HEK293 (cell line): ENCODE measurements at regions not wholly inside any gene's neighbourhood (a gene's known extent, or its start where the extent isn't known, plus 50 kb on each side); places are given as distances from the start of the nearest gene placed in this dataset.
A peak's percentile ranks its signal among the peaks of the same experiment; 100 is the strongest.

Experiments
- CTCF ChIA-PET: fragments of 350-600 bp; formaldehyde crosslinking; extraction: SDS; loops from one replicate; lab custom pipeline; 2021; ENCODE audit warnings: antibody characterized with exemption; lab: Yijun Ruan, JAX
- POLR2A ChIA-PET: fragments of 300-600 bp; formaldehyde crosslinking; extraction: SDS; loops from one replicate; lab custom pipeline; 2020; ENCODE audit warnings: antibody characterized with exemption, inconsistent platforms; lab: Yijun Ruan, JAX
- H3K27ac ChIP-seq: fragments of 200-500 bp; sonication (Bioruptor generic); 2 replicates; pipeline ENCODE4 v1.5.1; 2014; ENCODE audit warnings: low read depth, low read length, control low read depth, inconsistent platforms; ENCODE audit errors: extremely low read depth
- H3K36me3 ChIP-seq, 2 experiments: fragments of 200-500 bp in 1 of 2; sonication (Bioruptor generic) in 1 of 2; 1 replicate in 1 of 2; 2 replicates in 1 of 2; pipeline ENCODE4 v1.5.1; 2014 to 2017; ENCODE audit warnings: inconsistent platforms in 2 of 2, low read length in 2 of 2; ENCODE audit not compliant: control insufficient read depth in 2 of 2, insufficient read depth in 1 of 2
- H3K4me1 ChIP-seq: fragments of 200-500 bp; sonication (Bioruptor generic); 2 replicates; pipeline ENCODE4 v1.5.1; 2014; ENCODE audit warnings: mild to moderate bottlenecking, low read length, inconsistent platforms; ENCODE audit not compliant: control insufficient read depth, insufficient read depth
- H3K4me3 ChIP-seq: 2 replicates; pipeline ENCODE4 v1.5.1; 2011; ENCODE audit warnings: low read depth, mild to moderate bottlenecking, control low read depth, low read length, moderate library complexity
- H3K9me3 ChIP-seq: fragments of 200-500 bp; sonication (Bioruptor generic); 2 replicates; pipeline ENCODE4 v1.5.1; 2014; ENCODE audit warnings: low read depth, low read length, inconsistent platforms; ENCODE audit not compliant: control insufficient read depth, insufficient read depth
- FEZF1 ChIP-seq: fragments of 450-650 bp; formaldehyde crosslinking; IDR thresholded peaks from 2 replicates; pipeline ENCODE4 v1.5.1; 2016; ENCODE audit warnings: missing biosample characterization, missing genetic modification characterization
- HOXD13 ChIP-seq: sonication (generic); formaldehyde crosslinking; IDR thresholded peaks from 2 replicates; pipeline ENCODE4 v1.8.0; 2022; ENCODE audit warnings: missing genetic modification reagents, borderline replicate concordance
- SCRT2 ChIP-seq: fragments of 450-650 bp; formaldehyde crosslinking; IDR thresholded peaks from 2 replicates; pipeline ENCODE4 v1.5.1; 2016; ENCODE audit warnings: missing biosample characterization, missing genetic modification characterization
- ZBTB20 ChIP-seq: fragments of 450-650 bp; formaldehyde crosslinking; IDR thresholded peaks from 2 replicates; pipeline ENCODE4 v1.5.1; 2016; ENCODE audit warnings: missing biosample characterization, missing genetic modification characterization
- ZNF114 ChIP-seq: fragments of 450-650 bp; formaldehyde crosslinking; IDR thresholded peaks from 2 replicates; pipeline ENCODE4 v1.5.0; 2017; ENCODE audit warnings: missing biosample characterization, missing genetic modification characterization
- ZNF138 ChIP-seq: fragments of 450-650 bp; formaldehyde crosslinking; IDR thresholded peaks from 2 replicates; pipeline ENCODE4 v1.5.1; 2016; ENCODE audit warnings: missing biosample characterization, missing genetic modification characterization, borderline replicate concordance
- ZNF157 ChIP-seq: fragments of 450-650 bp; formaldehyde crosslinking; IDR thresholded peaks from 2 replicates; pipeline ENCODE4 v1.5.1; 2016; ENCODE audit warnings: missing biosample characterization, missing genetic modification characterization
- ZNF174 ChIP-seq: fragments of 450-650 bp; formaldehyde crosslinking; IDR thresholded peaks from 2 replicates; pipeline ENCODE4 v1.5.0; 2017; ENCODE audit warnings: missing biosample characterization, mild to moderate bottlenecking, missing genetic modification characterization
- ZNF335 ChIP-seq: fragments of 450-650 bp; formaldehyde crosslinking; conservative IDR thresholded peaks from 2 replicates; pipeline ENCODE4 v1.5.1; 2016; ENCODE audit warnings: missing biosample characterization, missing genetic modification characterization
- ZNF558 ChIP-seq: fragments of 450-650 bp; formaldehyde crosslinking; IDR thresholded peaks from 2 replicates; pipeline ENCODE4 v1.5.1; 2016; ENCODE audit warnings: missing biosample characterization, missing genetic modification characterization
- ZNF560 ChIP-seq: fragments of 450-650 bp; formaldehyde crosslinking; IDR thresholded peaks from 2 replicates; pipeline ENCODE4 v1.5.1; 2017; ENCODE audit warnings: missing biosample characterization, missing genetic modification characterization, borderline replicate concordance
- ZNF561 ChIP-seq: fragments of 450-650 bp; IDR thresholded peaks from 2 replicates; pipeline ENCODE4 v1.5.1; 2018; ENCODE audit warnings: missing biosample characterization, missing genetic modification characterization, borderline replicate concordance
- TF ChIP-seq, protein P1 (sequence below): fragments of 450-650 bp; formaldehyde crosslinking; conservative IDR thresholded peaks from 2 replicates; pipeline ENCODE4 v1.5.1; 2016; ENCODE audit warnings: low read depth, missing biosample characterization, missing genetic modification characterization
- TF ChIP-seq, protein P2 (sequence below): fragments of 450-650 bp; formaldehyde crosslinking; IDR thresholded peaks from 2 replicates; pipeline ENCODE4 v1.5.1; 2016; ENCODE audit warnings: missing biosample characterization, missing genetic modification characterization
- TF ChIP-seq, protein P3 (sequence below): fragments of 450-650 bp; formaldehyde crosslinking; IDR thresholded peaks from 2 replicates; pipeline ENCODE4 v1.5.1; 2016; ENCODE audit warnings: missing biosample characterization, missing genetic modification characterization
- TF ChIP-seq, protein P4 (sequence below): fragments of 450-650 bp; formaldehyde crosslinking; IDR thresholded peaks from 2 replicates; pipeline ENCODE4 v1.5.1; 2016; ENCODE audit warnings: missing biosample characterization, missing genetic modification characterization

DNA sequence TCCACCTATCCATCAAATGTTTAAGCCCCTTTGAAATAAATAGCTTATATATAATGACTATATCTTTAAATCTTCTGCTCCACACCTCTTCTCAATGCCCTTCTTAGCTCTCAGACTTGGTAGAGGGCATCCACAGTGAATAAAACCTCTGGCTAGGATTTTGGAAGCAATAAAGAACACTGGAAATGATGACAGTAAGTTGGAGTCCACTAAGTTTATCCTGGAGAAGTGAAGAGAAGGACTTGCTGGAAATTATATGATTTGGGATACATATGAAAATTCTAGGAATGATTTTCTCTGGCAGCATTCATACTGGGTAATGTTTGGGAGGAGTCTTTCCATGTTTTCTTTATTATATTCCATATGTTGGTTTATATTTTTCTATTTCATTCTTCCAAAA, 133.5 kb upstream of the KL start (continued):
- TF ChIP-seq, protein P1, sequence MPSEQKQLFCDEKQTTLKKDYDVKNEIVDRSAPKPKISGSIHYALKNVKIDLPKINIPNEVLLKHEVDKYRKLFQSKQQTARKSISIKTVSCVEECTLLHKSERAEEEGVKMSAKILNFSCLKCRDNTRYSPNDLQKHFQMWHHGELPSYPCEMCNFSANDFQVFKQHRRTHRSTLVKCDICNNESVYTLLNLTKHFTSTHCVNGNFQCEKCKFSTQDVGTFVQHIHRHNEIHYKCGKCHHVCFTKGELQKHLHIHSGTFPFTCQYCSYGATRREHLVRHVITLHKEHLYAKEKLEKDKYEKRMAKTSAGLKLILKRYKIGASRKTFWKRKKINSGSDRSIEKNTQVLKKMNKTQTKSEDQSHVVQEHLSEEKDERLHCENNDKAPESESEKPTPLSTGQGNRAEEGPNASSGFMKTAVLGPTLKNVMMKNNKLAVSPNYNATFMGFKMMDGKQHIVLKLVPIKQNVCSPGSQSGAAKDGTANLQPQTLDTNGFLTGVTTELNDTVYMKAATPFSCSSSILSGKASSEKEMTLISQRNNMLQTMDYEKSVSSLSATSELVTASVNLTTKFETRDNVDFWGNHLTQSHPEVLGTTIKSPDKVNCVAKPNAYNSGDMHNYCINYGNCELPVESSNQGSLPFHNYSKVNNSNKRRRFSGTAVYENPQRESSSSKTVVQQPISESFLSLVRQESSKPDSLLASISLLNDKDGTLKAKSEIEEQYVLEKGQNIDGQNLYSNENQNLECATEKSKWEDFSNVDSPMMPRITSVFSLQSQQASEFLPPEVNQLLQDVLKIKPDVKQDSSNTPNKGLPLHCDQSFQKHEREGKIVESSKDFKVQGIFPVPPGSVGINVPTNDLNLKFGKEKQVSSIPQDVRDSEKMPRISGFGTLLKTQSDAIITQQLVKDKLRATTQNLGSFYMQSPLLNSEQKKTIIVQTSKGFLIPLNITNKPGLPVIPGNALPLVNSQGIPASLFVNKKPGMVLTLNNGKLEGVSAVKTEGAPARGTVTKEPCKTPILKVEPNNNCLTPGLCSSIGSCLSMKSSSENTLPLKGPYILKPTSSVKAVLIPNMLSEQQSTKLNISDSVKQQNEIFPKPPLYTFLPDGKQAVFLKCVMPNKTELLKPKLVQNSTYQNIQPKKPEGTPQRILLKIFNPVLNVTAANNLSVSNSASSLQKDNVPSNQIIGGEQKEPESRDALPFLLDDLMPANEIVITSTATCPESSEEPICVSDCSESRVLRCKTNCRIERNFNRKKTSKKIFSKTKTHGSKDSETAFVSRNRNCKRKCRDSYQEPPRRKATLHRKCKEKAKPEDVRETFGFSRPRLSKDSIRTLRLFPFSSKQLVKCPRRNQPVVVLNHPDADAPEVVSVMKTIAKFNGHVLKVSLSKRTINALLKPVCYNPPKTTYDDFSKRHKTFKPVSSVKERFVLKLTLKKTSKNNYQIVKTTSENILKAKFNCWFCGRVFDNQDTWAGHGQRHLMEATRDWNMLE (tag by site-specific recombination) = no peak
- TF ChIP-seq, protein P2, sequence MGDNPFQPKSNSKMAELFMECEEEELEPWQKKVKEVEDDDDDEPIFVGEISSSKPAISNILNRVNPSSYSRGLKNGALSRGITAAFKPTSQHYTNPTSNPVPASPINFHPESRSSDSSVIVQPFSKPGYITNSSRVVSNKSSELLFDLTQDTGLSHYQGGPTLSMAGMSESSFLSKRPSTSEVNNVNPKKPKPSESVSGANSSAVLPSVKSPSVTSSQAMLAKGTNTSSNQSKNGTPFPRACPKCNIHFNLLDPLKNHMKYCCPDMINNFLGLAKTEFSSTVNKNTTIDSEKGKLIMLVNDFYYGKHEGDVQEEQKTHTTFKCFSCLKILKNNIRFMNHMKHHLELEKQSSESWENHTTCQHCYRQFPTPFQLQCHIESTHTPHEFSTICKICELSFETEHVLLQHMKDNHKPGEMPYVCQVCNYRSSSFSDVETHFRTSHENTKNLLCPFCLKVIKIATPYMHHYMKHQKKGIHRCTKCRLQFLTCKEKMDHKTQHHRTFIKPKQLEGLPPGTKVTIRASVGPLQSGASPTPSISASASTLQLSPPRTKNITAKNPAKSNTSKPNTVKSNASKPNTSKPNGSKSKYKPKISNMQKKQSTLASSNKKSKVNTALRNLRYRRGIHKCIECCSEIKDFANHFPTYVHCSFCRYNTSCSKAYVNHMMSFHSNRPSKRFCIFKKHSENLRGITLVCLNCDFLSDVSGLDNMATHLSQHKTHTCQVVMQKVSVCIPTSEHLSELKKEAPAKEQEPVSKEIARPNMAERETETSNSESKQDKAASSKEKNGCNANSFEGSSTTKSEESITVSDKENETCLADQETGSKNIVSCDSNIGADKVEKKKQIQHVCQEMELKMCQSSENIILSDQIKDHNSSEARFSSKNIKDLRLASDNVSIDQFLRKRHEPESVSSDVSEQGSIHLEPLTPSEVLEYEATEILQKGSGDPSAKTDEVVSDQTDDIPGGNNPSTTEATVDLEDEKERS (tag by site-specific recombination) = no peak
- TF ChIP-seq HOXD13 (CRISPR knock-in tag) = no peak
- TF ChIP-seq, protein P3, sequence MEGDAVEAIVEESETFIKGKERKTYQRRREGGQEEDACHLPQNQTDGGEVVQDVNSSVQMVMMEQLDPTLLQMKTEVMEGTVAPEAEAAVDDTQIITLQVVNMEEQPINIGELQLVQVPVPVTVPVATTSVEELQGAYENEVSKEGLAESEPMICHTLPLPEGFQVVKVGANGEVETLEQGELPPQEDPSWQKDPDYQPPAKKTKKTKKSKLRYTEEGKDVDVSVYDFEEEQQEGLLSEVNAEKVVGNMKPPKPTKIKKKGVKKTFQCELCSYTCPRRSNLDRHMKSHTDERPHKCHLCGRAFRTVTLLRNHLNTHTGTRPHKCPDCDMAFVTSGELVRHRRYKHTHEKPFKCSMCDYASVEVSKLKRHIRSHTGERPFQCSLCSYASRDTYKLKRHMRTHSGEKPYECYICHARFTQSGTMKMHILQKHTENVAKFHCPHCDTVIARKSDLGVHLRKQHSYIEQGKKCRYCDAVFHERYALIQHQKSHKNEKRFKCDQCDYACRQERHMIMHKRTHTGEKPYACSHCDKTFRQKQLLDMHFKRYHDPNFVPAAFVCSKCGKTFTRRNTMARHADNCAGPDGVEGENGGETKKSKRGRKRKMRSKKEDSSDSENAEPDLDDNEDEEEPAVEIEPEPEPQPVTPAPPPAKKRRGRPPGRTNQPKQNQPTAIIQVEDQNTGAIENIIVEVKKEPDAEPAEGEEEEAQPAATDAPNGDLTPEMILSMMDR (tag by site-specific recombination) = no peak
- TF ChIP-seq ZNF114 (tag by site-specific recombination) = no peak
- TF ChIP-seq ZNF561 (tag by site-specific recombination) = no peak
- TF ChIP-seq ZNF174 (tag by site-specific recombination) = no peak
- TF ChIP-seq, all 188 proteins: peak for 0

DNA sequence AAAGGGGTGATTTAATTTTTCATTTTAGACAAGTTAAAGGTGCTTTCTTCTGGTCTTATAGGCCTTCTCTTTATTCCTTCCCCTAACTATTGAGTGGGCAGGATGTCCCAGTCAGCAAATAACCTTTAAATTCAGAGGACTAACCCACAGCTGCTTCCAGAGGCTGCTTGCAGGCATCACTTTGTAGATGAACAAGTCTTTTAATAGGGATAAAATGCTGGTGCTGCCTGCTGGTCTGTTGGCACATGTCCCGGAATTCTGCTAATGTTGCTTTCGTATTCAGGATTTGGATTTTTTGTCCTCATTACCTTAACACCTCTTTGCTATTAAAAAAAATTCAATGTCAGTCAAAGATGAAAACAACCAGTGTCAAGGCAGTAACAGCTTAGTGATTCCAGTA, 132.7 kb upstream of the KL start:
- POLR2A ChIA-PET = no interaction called here
- H3K9me3 ChIP-seq = no peaks in the 10 kb centered on the region

DNA sequence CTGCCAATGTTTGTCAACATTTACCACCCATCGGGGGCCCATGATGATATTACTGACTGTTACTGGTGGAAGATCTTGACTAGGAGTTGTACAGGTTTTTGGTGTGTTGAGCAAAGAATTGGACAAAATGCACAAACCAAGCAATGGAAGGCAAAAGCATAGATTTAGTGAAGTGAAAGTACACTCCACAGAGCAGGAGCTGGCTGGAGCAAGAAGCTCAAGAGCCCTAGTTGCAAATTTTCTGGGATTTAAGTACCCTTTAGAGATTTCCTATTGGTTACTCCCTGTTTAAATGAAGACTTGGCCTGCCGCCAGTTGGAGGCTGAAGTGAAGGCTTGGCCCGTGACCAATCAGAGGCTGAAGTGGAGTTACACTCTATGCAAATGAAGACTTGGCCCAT, 128.6 kb upstream of the KL start:
- Histone ChIP-seq H3K4me1 (no peaks in the 10 kb centered on the region), H3K9me3 (no peaks in the 10 kb centered on the region), H3K36me3 (no peaks in the 10 kb centered on the region), H3K4me3 (no peak overlapping the region), H3K27ac (no peak overlapping the region)
- TF ChIP-seq ZNF157 (tag by site-specific recombination) (no peak), SCRT2 (tag by site-specific recombination) (no peak), ZNF138 (tag by site-specific recombination) (no peak), ZNF558 (no peak)
- TF ChIP-seq, protein P4, sequence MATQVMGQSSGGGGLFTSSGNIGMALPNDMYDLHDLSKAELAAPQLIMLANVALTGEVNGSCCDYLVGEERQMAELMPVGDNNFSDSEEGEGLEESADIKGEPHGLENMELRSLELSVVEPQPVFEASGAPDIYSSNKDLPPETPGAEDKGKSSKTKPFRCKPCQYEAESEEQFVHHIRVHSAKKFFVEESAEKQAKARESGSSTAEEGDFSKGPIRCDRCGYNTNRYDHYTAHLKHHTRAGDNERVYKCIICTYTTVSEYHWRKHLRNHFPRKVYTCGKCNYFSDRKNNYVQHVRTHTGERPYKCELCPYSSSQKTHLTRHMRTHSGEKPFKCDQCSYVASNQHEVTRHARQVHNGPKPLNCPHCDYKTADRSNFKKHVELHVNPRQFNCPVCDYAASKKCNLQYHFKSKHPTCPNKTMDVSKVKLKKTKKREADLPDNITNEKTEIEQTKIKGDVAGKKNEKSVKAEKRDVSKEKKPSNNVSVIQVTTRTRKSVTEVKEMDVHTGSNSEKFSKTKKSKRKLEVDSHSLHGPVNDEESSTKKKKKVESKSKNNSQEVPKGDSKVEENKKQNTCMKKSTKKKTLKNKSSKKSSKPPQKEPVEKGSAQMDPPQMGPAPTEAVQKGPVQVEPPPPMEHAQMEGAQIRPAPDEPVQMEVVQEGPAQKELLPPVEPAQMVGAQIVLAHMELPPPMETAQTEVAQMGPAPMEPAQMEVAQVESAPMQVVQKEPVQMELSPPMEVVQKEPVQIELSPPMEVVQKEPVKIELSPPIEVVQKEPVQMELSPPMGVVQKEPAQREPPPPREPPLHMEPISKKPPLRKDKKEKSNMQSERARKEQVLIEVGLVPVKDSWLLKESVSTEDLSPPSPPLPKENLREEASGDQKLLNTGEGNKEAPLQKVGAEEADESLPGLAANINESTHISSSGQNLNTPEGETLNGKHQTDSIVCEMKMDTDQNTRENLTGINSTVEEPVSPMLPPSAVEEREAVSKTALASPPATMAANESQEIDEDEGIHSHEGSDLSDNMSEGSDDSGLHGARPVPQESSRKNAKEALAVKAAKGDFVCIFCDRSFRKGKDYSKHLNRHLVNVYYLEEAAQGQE (tag by site-specific recombination) = no peak
- CTCF ChIA-PET = no interaction called here
- POLR2A ChIA-PET = no interaction called here

More for the DNA sequence above, 132.7 kb upstream of the KL start:
- H3K27ac ChIP-seq = no peak overlapping the region
- TF ChIP-seq FEZF1 (tag by site-specific recombination) = peak; percentile 27; the same call in 1 of the 2 replicates
- TF ChIP-seq ZBTB20 = no peak
- TF ChIP-seq ZNF335 = peak; percentile 39; the same call in 1 of the 2 replicates
- no peak for TF ChIP-seq ZNF560 (tag by site-specific recombination)
- TF ChIP-seq, all 188 proteins: peak for 2
- no peaks in the 10 kb centered on the region for H3K36me3 ChIP-seq
- H3K4me1 ChIP-seq = peaks cover 6% of the 10 kb centered on the region
- CTCF ChIA-PET = interaction anchor here (0.7 kb wide), 1 partner anchor 924 kb away, joined by 3 read pairs; no protein-coding TSS in a partner anchor
- H3K4me3 ChIP-seq = no peak overlapping the region
